NT2/D1 (cell line): ENCODE measurements at regions not wholly inside any gene's neighbourhood (a gene's known extent, or its start where the extent isn't known, plus 50 kb on each side); places are given as distances from the start of the nearest gene placed in this dataset.
"Not testable (repeated sequence)": the region's sequence is repeated elsewhere in the genome, so short reads cannot be mapped to it uniquely, and the experiment has no call there.

Experiments
- DNase-seq: peaks from one replicate; pipeline ENCODE4 v3.0.0-alpha.2; 2011; ENCODE audit warnings: low read depth, low spot score
- H3K27me3 ChIP-seq: 2 replicates; pipeline ENCODE4 v1.6.0; 2011; ENCODE audit warnings: mild to moderate bottlenecking; ENCODE audit not compliant: insufficient read length, insufficient read depth
- H3K36me3 ChIP-seq: 2 replicates; pipeline ENCODE4 v1.6.1; 2011; ENCODE audit warnings: mild to moderate bottlenecking, low read length, mixed read lengths; ENCODE audit not compliant: insufficient read depth, insufficient read length
- H3K4me1 ChIP-seq: 2 replicates; pipeline ENCODE4 v1.5.1; 2011; ENCODE audit not compliant: insufficient read depth, insufficient read length
- H3K4me3 ChIP-seq: 2 replicates; pipeline ENCODE4 v1.5.1; 2011; ENCODE audit warnings: low read depth; ENCODE audit not compliant: insufficient read length
- H3K9ac ChIP-seq: 2 replicates; pipeline ENCODE4 v1.6.0; 2011; ENCODE audit warnings: low read depth; ENCODE audit not compliant: insufficient read length
- H3K9me3 ChIP-seq: 2 replicates; pipeline ENCODE4 v1.5.1; 2011; ENCODE audit warnings: mild to moderate bottlenecking, low read length; ENCODE audit not compliant: insufficient read depth
- SUZ12 ChIP-seq: IDR thresholded peaks from 2 replicates; pipeline ENCODE4 v1.6.1; 2011; ENCODE audit not compliant: insufficient read length, insufficient read depth; ENCODE audit errors: extremely low read depth
- YY1 ChIP-seq: IDR thresholded peaks from 2 replicates; pipeline ENCODE4 v1.6.1; 2011; ENCODE audit not compliant: insufficient read length, insufficient read depth
- ZNF274 ChIP-seq: IDR thresholded peaks from 2 replicates; pipeline ENCODE4 v1.6.1; 2011; ENCODE audit warnings: mild to moderate bottlenecking, low read depth, low read length

- Histone ChIP-seq H3K4me1 (no peaks in the 10 kb centered on the region), H3K4me3 (no peak overlapping the region), H3K36me3 (no peaks in the 10 kb centered on the region), H3K9ac (no peak overlapping the region), H3K9me3 (peaks cover 7% of the 10 kb centered on the region), H3K27me3 (no peaks in the 10 kb centered on the region)
- no peak for DNase-seq
- TF ChIP-seq YY1 (no peak), ZNF274 (no peak), SUZ12 (no peak)
Observed at GRCh38 chr14:57009585-57010515, 199.6 kb upstream of the OTX2 start.

GRCh38 chr14:57008534-57008933 is 198.3 kb upstream of the OTX2 start:
- Histone ChIP-seq H3K4me3 (no peak overlapping the region), H3K9me3 (peaks cover under 1% of the 10 kb centered on the region; the same call in 1 of the 2 replicates), H3K27me3 (no peaks in the 10 kb centered on the region), H3K9ac (no peak overlapping the region), H3K36me3 (no peaks in the 10 kb centered on the region), H3K4me1 (no peaks in the 10 kb centered on the region)
- TF ChIP-seq YY1 (no peak), ZNF274 (no peak), SUZ12 (no peak)
- DNase-seq = no peak

- no peaks in the 10 kb centered on the region for H3K4me1 ChIP-seq
- H3K9ac ChIP-seq = no peak overlapping the region
- TF ChIP-seq ZNF274 = no peak
- no peaks in the 10 kb centered on the region for H3K27me3 ChIP-seq
- peak; percentile 39 for DNase-seq
- no peak overlapping the region for H3K4me3 ChIP-seq
- H3K36me3 ChIP-seq = no peaks in the 10 kb centered on the region
- no peaks in the 10 kb centered on the region for H3K9me3 ChIP-seq
Observed at GRCh38 chr14:56998728-56999127, 188.4 kb upstream of the OTX2 start.

DNA sequence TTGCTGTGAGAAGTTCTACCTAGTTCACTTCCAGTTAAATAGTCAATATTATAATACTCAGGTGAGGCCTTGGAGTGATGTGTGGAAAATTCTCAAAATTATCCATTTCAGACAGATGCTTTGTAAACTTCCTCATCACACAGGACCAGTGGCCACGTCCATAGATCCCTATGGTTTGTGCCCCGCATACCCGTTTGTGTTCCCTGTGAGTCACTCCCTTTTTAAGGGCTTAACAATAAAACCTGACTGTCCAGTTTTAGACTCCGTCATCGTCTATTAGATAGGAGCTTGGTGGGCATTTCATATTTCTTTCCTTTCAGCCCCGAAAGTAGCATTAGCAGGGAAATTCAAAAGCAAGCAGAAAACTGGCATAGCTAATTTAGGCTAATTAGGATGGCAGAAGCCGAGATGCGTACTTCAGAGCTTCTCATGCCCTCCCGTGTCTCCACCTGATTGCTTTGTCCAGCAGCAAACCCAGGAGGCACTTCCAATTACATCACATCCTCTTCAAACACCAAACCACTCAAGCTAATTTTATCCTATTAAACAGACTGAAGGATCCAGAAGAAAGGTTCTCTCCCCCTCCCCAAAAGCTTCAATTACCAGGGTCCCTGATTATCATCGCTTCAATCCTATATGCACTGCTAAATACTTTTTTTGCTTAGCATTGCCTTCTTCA is 186.6 kb upstream of the OTX2 start:
- H3K9me3 ChIP-seq = no peaks in the 10 kb centered on the region
- H3K27me3 ChIP-seq = no peaks in the 10 kb centered on the region
- no peak for TF ChIP-seq ZNF274
- TF ChIP-seq YY1 = no peak
- TF ChIP-seq SUZ12 = no peak
- no peaks in the 10 kb centered on the region for H3K4me1 ChIP-seq
- no peak overlapping the region for H3K4me3 ChIP-seq
- no peaks in the 10 kb centered on the region for H3K36me3 ChIP-seq
- no peak for DNase-seq
- H3K9ac ChIP-seq = no peak overlapping the region

DNA sequence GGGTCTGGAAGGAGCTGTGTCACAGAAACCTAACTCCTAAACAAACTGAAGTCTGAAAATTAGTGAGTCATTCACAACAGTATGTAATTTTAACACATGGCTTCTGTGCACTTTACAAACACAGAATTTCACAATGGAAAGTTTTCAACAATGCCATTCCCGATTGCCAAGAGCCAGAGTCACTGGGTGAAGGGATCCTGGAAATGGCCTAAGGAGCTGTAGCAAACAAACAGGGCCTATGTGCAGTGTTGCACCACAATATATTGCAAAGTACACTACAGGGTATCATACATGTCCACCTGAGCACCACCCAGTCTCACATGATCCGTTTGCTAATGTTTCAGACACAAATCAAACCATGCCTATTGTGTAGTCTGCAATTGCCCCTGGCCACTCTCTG is 184.7 kb upstream of the OTX2 start:
- no peak overlapping the region for H3K4me3 ChIP-seq
- TF ChIP-seq ZNF274 (no peak), YY1 (no peak), SUZ12 (no peak)
- no peaks in the 10 kb centered on the region for H3K9me3 ChIP-seq
- no peaks in the 10 kb centered on the region for H3K27me3 ChIP-seq
- no peaks in the 10 kb centered on the region for H3K36me3 ChIP-seq
- no peaks in the 10 kb centered on the region for H3K4me1 ChIP-seq
- no peak for DNase-seq
- no peak overlapping the region for H3K9ac ChIP-seq

- no peak for DNase-seq
- TF ChIP-seq SUZ12 = no peak
- TF ChIP-seq YY1 = no peak
- TF ChIP-seq ZNF274 = no peak
- H3K9me3 ChIP-seq = no peaks in the 10 kb centered on the region
- H3K4me3 ChIP-seq = no peak overlapping the region
- no peaks in the 10 kb centered on the region for H3K27me3 ChIP-seq
- H3K36me3 ChIP-seq = no peaks in the 10 kb centered on the region
- no peak overlapping the region for H3K9ac ChIP-seq
- no peaks in the 10 kb centered on the region for H3K4me1 ChIP-seq
Observed at GRCh38 chr14:56992332-56992820, 182.1 kb upstream of the OTX2 start.

DNA sequence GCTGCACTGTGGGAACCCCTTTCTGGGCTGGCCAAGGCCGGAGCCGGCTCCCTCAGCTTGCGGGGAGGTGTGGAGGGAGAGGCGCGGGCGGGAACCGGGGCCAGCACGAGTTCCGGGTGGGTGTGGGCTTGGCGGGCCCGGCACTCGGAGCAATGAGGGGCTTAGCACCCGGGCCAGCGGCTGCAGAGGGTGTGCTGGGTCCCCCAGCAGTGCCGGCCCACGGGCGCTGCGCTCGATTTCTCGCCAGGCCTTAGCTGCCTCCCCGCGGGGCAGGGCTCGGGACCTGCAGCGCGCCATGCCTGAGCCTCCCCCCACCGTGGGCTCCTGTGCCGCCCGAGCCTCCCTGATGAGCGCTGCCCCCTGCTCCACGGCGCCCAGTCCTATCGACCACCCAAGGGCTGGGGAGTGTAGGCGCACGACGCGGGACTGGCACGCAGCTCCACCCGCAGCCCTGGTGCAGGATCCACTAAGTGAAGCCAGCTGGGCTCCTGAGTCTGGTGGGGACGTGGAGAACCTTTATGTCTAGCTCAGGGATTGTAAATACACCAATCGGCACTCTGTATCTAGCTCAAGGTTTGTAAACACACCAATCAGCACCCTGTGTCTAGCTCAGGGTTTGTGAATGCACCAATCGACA is 180.8 kb upstream of the OTX2 start:
- not testable (repeated sequence) for H3K4me3 ChIP-seq, DNase-seq, H3K4me1 ChIP-seq, H3K36me3 ChIP-seq, H3K9ac ChIP-seq, H3K9me3 ChIP-seq, H3K27me3 ChIP-seq
